ENCODE measurements at regions not wholly inside any gene's neighbourhood (a gene's known extent, or its start where the extent isn't known, plus 50 kb on each side); places are given as distances from the start of the nearest gene placed in this dataset.

- DNase-seq (ENCODE audit: low read depth, low spot score), result no peak
- in situ Hi-C loops (cut with HindIII; ENCODE audit: low sequenced_read_pairs), result no loop called here
- TF ChIP-seq CTCF (IDR thresholded peaks at IDR 0.05; ENCODE audit: low read depth, low read length), result no peak
- no peak overlapping the region for H3K4me3 ChIP-seq (ENCODE audit: low read depth, low read length)
Measured at GRCh38 chr5:2686321-2687124, 65.0 kb downstream of the IRX2 start.

- no peak overlapping the region for H3K4me3 ChIP-seq (ENCODE audit: low read depth, low read length)
- in situ Hi-C loops (cut with HindIII; ENCODE audit: low sequenced_read_pairs), result no loop called here
- TF ChIP-seq CTCF (IDR thresholded peaks at IDR 0.05; ENCODE audit: low read depth, low read length), result no peak
- DNase-seq (ENCODE audit: low read depth, low spot score), result peak; percentile 90
Measured at GRCh38 chr5:2685651-2686272, 65.7 kb downstream of the IRX2 start.

GRCh38 chr5:2684606-2685005 is 66.9 kb downstream of the IRX2 start:
- no peak for DNase-seq (ENCODE audit: low read depth, low spot score)
- in situ Hi-C loops (cut with HindIII; ENCODE audit: low sequenced_read_pairs), result no loop called here
- H3K4me3 ChIP-seq (ENCODE audit: low read depth, low read length), result no peak overlapping the region
- TF ChIP-seq CTCF (IDR thresholded peaks at IDR 0.05; ENCODE audit: low read depth, low read length), result no peak

GRCh38 chr5:2683720-2684119 is 67.8 kb downstream of the IRX2 start:
- in situ Hi-C loops (cut with HindIII; ENCODE audit: low sequenced_read_pairs), result no loop called here
- TF ChIP-seq CTCF (IDR thresholded peaks at IDR 0.05; ENCODE audit: low read depth, low read length), result no peak
- no peak overlapping the region for H3K4me3 ChIP-seq (ENCODE audit: low read depth, low read length)
- no peak for DNase-seq (ENCODE audit: low read depth, low spot score)

- in situ Hi-C loops (cut with HindIII; ENCODE audit: low sequenced_read_pairs), result no loop called here
- TF ChIP-seq CTCF (IDR thresholded peaks at IDR 0.05; ENCODE audit: low read depth, low read length), result no peak
- DNase-seq (ENCODE audit: low read depth, low spot score), result no peak
- no peak overlapping the region for H3K4me3 ChIP-seq (ENCODE audit: low read depth, low read length)
Measured at GRCh38 chr5:2681476-2681875, 70.0 kb downstream of the IRX2 start.

- DNase-seq (ENCODE audit: low read depth, low spot score), result peak; percentile 57
- no peak for TF ChIP-seq CTCF (IDR thresholded peaks at IDR 0.05; ENCODE audit: low read depth, low read length)
- no peak overlapping the region for H3K4me3 ChIP-seq (ENCODE audit: low read depth, low read length)
- in situ Hi-C loops (cut with HindIII; ENCODE audit: low sequenced_read_pairs), result no loop called here
Measured at GRCh38 chr5:2680979-2681378, 70.5 kb downstream of the IRX2 start.

Measured in astrocyte of the spinal cord (primary cell).